ENCODE measurements at regions not wholly inside any gene's neighbourhood (a gene's known extent, or its start where the extent isn't known, plus 50 kb on each side); places are given as distances from the start of the nearest gene placed in this dataset.

- TF ChIP-seq FOXK2 (IDR thresholded peaks at IDR 0.05) (no peak), JUNB (IDR thresholded peaks at IDR 0.05) (no peak), TCF7 (IDR thresholded peaks at IDR 0.05; ENCODE audit: borderline replicate concordance) (no peak), CTCF (IDR thresholded peaks at IDR 0.05 in 2 of 3, conservative IDR thresholded peaks at IDR 0.05 in 1 of 3; ENCODE audit: control insufficient read depth in 2 of 3, extremely low read depth in 1 of 3, insufficient read depth in 1 of 3, low read depth in 3 of 3, low read length in 3 of 3) (no peak), RAD21 (IDR thresholded peaks at IDR 0.05; ENCODE audit: insufficient read depth, low read depth, low read length) (no peak), SUZ12 (IDR thresholded peaks at IDR 0.05; ENCODE audit: unreplicated experiment) (no peak)
Measured at GRCh38 chr4:181121733-181122132, 1121.5 kb upstream of the TENM3 start.

Measured in GM12878 (cell line).